OCI-LY1 (cell line): ENCODE measurements at regions not wholly inside any gene's neighbourhood (a gene's known extent, or its start where the extent isn't known, plus 50 kb on each side); places are given as distances from the start of the nearest gene placed in this dataset.
A peak's percentile ranks its signal among the peaks of the same experiment; 100 is the strongest.
"Not testable (repeated sequence)": the region's sequence is repeated elsewhere in the genome, so short reads cannot be mapped to it uniquely, and the experiment has no call there.

ENCODE experiments used
- H2AFZ ChIP-seq: fragments of 200-600 bp; sonication (generic), shearing (Covaris generic); 2 replicates; pipeline ENCODE4 v1.6.0; 2014; ENCODE audit warnings: antibody characterized with exemption, mild to moderate bottlenecking, low read length
- H3F3A ChIP-seq: fragments of 200-600 bp; sonication (generic), shearing (Covaris generic); 2 replicates; pipeline ENCODE4 v1.6.0; 2014; ENCODE audit warnings: mild to moderate bottlenecking, antibody characterized with exemption, low read length, moderate library complexity; ENCODE audit not compliant: insufficient read depth
- H3K27ac ChIP-seq: fragments of 200-600 bp; sonication (generic); 2 replicates; pipeline ENCODE4 v1.5.1; 2014; ENCODE audit warnings: low read length, mixed run types, mild to moderate bottlenecking, low read depth; ENCODE audit not compliant: poor library complexity, severe bottlenecking
- H3K27me3 ChIP-seq: fragments of 200-600 bp; sonication (generic); 2 replicates; pipeline ENCODE4 v1.6.0; 2014; ENCODE audit warnings: antibody characterized with exemption, mild to moderate bottlenecking, low read length, moderate library complexity; ENCODE audit not compliant: insufficient read depth
- H3K36me3 ChIP-seq: fragments of 200-600 bp; sonication (generic); 2 replicates; pipeline ENCODE4 v1.6.1; 2014; ENCODE audit warnings: mild to moderate bottlenecking, antibody characterized with exemption, low read length, moderate library complexity, mixed read lengths; ENCODE audit not compliant: insufficient read depth
- H3K4me1 ChIP-seq: fragments of 200-600 bp; sonication (generic); 2 replicates; pipeline ENCODE4 v1.5.1; 2014; ENCODE audit warnings: mild to moderate bottlenecking, low read length, moderate library complexity; ENCODE audit not compliant: insufficient read depth, severe bottlenecking
- H3K4me2 ChIP-seq: fragments of 200-600 bp; sonication (generic), shearing (Covaris generic); 2 replicates; pipeline ENCODE4 v1.6.1; 2014; ENCODE audit warnings: low read length
- H3K4me3 ChIP-seq: fragments of 200-600 bp; sonication (generic); 2 replicates; pipeline ENCODE4 v1.5.1; 2014; ENCODE audit warnings: low read length, low read depth, mild to moderate bottlenecking, mixed read lengths; ENCODE audit not compliant: poor library complexity, severe bottlenecking
- H3K79me2 ChIP-seq: fragments of 200-600 bp; shearing (Covaris generic); 2 replicates; pipeline ENCODE4 v1.6.1; 2016; ENCODE audit warnings: mixed run types, low read length, mixed read lengths; ENCODE audit not compliant: insufficient read depth
- H3K9ac ChIP-seq: fragments of 200-600 bp; sonication (generic), shearing (Covaris generic); 2 replicates; pipeline ENCODE4 v1.6.1; 2014; ENCODE audit warnings: mild to moderate bottlenecking, low read length, mixed read lengths
- H3K9me2 ChIP-seq: fragments of 200-600 bp; sonication (generic), shearing (Covaris generic); 2 replicates; pipeline ENCODE4 v1.6.1; 2014; ENCODE audit warnings: low read depth, mild to moderate bottlenecking, low read length, mixed read lengths
- H3K9me3 ChIP-seq: fragments of 200-600 bp; shearing (Covaris generic); 2 replicates; pipeline ENCODE4 v1.6.1; 2014; ENCODE audit warnings: low read length, mixed read lengths
- H4K20me1 ChIP-seq: fragments of 200-600 bp; sonication (generic), shearing (Covaris generic); 2 replicates; pipeline ENCODE4 v1.6.0; 2016; ENCODE audit warnings: mild to moderate bottlenecking, low read length; ENCODE audit not compliant: insufficient read depth
- EZH2 ChIP-seq: fragments of 200-600 bp; sonication (generic), shearing (Covaris generic); IDR thresholded peaks from 2 replicates; pipeline ENCODE4 v1.8.0; 2017; ENCODE audit warnings: borderline replicate concordance, mixed run types, mild to moderate bottlenecking, antibody characterized with exemption, low read length, moderate library complexity, mixed read lengths
- TF ChIP-seq, protein P1 (sequence below): fragments of 200-600 bp; sonication (generic), shearing (Covaris generic); IDR thresholded peaks from 2 replicates; pipeline ENCODE4 v1.5.1; 2017; ENCODE audit warnings: mild to moderate bottlenecking, antibody characterized with exemption, low read length, moderate library complexity, mixed read lengths

DNA sequence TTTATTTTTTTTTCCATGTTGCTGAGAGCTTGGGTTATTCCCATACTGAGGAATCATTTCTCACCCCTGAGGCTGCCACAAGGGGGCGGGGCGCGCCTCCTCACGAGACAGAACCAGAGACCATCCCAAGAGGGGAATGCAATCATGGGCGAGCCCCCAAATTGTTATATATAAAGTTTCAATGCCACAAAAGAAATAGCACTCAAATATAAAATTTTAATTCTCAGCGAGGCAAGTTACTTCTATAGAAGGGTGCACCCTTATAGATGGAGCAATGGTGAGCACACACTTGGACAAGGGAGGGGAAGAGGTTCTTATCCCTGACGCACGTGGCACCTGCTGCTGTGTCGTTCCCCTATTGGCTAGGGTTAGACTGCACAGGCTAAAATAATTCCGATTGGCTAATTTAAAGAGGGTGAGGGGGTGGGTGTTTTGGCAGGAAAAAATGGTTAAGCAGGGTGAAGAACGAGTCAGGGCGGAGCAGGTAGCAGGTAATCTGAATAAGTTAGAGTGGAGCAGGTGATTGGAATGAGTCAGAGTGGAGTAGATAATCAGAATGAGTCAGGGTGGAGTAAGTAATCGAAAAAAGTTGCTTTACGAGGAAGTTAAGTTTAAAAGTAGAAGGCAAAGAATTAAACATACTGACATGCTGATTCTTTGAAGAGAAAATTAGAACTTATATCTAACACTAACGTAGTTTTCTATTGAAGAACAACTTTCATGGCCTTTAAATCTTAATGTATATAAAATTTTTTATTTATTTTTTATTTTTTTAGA lies 177.5 kb downstream of the MTCL1 start:
- no peaks in the 10 kb centered on the region; the same call in 1 of the 2 replicates for H3K36me3 ChIP-seq
- H3K9me2 ChIP-seq, result no peaks in the 10 kb centered on the region
- H3K4me2 ChIP-seq, result no peak overlapping the region
- H3K4me3 ChIP-seq, result no peak overlapping the region
- no peak for TF ChIP-seq EZH2
- TF ChIP-seq, protein P1, sequence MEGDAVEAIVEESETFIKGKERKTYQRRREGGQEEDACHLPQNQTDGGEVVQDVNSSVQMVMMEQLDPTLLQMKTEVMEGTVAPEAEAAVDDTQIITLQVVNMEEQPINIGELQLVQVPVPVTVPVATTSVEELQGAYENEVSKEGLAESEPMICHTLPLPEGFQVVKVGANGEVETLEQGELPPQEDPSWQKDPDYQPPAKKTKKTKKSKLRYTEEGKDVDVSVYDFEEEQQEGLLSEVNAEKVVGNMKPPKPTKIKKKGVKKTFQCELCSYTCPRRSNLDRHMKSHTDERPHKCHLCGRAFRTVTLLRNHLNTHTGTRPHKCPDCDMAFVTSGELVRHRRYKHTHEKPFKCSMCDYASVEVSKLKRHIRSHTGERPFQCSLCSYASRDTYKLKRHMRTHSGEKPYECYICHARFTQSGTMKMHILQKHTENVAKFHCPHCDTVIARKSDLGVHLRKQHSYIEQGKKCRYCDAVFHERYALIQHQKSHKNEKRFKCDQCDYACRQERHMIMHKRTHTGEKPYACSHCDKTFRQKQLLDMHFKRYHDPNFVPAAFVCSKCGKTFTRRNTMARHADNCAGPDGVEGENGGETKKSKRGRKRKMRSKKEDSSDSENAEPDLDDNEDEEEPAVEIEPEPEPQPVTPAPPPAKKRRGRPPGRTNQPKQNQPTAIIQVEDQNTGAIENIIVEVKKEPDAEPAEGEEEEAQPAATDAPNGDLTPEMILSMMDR, result peak; percentile 15; the same call in 1 of the 2 replicates
- H4K20me1 ChIP-seq, result no peaks in the 10 kb centered on the region
- no peak overlapping the region for H3K27ac ChIP-seq
- no peaks in the 10 kb centered on the region for H3F3A ChIP-seq
- H2AFZ ChIP-seq, result no peak overlapping the region
- no peaks in the 10 kb centered on the region for H3K4me1 ChIP-seq
- no peak overlapping the region for H3K9ac ChIP-seq
- no peaks in the 10 kb centered on the region for H3K79me2 ChIP-seq
- no peaks in the 10 kb centered on the region for H3K27me3 ChIP-seq
- H3K9me3 ChIP-seq, result peaks cover 14% of the 10 kb centered on the region; the same call in 1 of the 2 replicates

DNA sequence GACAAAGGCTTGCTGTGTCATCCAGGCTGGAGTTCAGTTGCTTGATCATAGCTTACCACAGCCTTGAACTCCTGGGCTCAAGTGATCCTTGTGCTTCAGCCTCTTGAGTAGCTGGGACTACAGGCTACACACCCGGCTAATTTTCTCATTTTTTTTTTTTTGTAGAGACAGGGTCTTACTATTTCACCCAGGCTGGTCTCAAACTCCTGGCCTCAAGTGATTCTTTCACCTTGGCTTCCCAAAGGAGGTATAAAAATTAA lies 178.0 kb downstream of the MTCL1 start:
- H3K36me3 ChIP-seq, result no peaks in the 10 kb centered on the region; the same call in 1 of the 2 replicates
- no peak overlapping the region for H3K4me3 ChIP-seq
- H3K9ac ChIP-seq, result no peak overlapping the region
- no peaks in the 10 kb centered on the region for H3F3A ChIP-seq
- peaks cover 14% of the 10 kb centered on the region; the same call in 1 of the 2 replicates for H3K9me3 ChIP-seq
- no peaks in the 10 kb centered on the region for H3K4me1 ChIP-seq
- no peak for TF ChIP-seq EZH2
- TF ChIP-seq, protein P1, result no peak
- no peak overlapping the region for H2AFZ ChIP-seq
- no peaks in the 10 kb centered on the region for H3K79me2 ChIP-seq
- no peaks in the 10 kb centered on the region for H3K9me2 ChIP-seq
- no peak overlapping the region for H3K27ac ChIP-seq
- no peak overlapping the region for H3K4me2 ChIP-seq
- H3K27me3 ChIP-seq, result no peaks in the 10 kb centered on the region
- H4K20me1 ChIP-seq, result no peaks in the 10 kb centered on the region

DNA sequence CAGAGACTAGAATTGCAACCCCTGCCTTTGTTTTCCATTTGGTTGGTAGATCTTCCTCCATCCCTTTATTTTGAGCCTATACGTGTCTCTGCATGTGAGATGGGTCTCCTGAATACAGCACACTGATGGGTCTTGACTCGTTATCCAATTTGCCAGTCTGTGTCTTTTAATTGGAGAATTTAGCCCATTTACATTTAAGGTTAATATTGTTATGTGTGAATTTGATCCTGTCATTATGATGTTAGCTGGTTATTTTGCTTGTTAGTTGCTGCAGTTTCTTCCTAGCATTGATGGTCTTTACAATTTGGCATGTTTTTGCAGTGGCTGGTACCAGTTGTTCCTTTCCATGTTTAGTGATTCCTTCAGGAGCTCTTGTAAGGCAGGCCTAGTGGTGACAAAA lies 182.5 kb downstream of the MTCL1 start:
- H3K36me3 ChIP-seq, H3F3A ChIP-seq: not testable (repeated sequence)

DNA sequence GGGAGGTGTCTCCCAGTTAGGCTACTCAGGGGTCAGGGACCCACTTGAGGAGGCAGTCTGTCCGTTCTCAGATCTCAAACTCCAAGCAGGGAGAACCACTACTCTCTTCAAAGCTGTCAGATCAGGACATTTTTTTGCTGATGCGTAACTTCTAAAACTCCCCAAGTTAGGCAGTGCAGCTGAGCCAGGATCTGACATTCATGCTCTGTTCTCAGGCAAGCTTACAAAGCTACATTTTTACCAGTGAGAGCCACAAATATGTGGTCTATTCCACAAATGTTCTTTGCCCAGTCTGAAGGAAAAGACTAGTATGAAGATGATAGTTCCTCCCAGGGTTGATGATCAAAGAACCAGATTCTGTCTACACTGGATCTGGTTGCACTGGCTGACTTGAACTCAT lies 184.1 kb downstream of the MTCL1 start:
- H3K4me3 ChIP-seq, result no peak overlapping the region

More for the DNA sequence above, 182.5 kb downstream of the MTCL1 start:
- not testable (repeated sequence) for H3K9me3 ChIP-seq, H3K27me3 ChIP-seq, H3K4me3 ChIP-seq, H3K79me2 ChIP-seq, H3K4me1 ChIP-seq, H3K9ac ChIP-seq, H3K27ac ChIP-seq, H4K20me1 ChIP-seq, H3K9me2 ChIP-seq, H3K4me2 ChIP-seq, H2AFZ ChIP-seq

DNA sequence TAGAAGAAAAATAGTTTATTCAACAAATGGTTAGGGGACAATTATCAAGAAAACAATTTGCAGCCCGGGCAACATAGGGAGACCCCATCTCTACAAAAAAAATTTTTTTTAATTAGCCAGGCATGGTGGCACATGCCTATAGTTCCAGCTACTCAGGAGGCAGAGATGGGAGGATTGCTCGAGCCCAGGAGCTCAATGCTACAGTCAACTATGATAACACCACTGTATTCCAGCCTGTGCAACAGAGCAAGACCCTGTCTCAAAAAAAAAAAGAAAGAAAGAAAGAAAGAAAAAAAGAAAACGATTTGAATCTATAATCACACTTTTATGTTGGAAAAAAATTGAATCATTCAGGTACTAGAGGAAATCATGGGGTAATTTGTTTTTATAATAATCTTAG lies 185.1 kb downstream of the MTCL1 start:
- not testable (repeated sequence) for H3K4me2 ChIP-seq, H3K4me3 ChIP-seq, H3K27ac ChIP-seq

More for the DNA sequence above, 184.1 kb downstream of the MTCL1 start:
- Histone ChIP-seq H3F3A (no peaks in the 10 kb centered on the region), H3K4me1 (no peaks in the 10 kb centered on the region), H3K9me3 (no peaks in the 10 kb centered on the region), H4K20me1 (no peaks in the 10 kb centered on the region), H2AFZ (no peak overlapping the region), H3K4me2 (no peak overlapping the region), H3K9me2 (no peaks in the 10 kb centered on the region), H3K27me3 (peaks cover 5% of the 10 kb centered on the region; the same call in 1 of the 2 replicates), H3K79me2 (no peaks in the 10 kb centered on the region), H3K9ac (no peak overlapping the region), H3K36me3 (no peaks in the 10 kb centered on the region), H3K27ac (no peak overlapping the region)
- TF ChIP-seq EZH2, result no peak
- TF ChIP-seq, protein P1, result no peak

More for the DNA sequence above, 185.1 kb downstream of the MTCL1 start:
- not testable (repeated sequence) for H4K20me1 ChIP-seq, H3K9me3 ChIP-seq, H3K9me2 ChIP-seq, H3K27me3 ChIP-seq, H3K4me1 ChIP-seq, H3K9ac ChIP-seq, H3K36me3 ChIP-seq, H3K79me2 ChIP-seq, H3F3A ChIP-seq, H2AFZ ChIP-seq
